Activated CD4-positive, alpha-beta memory T cell treated with anti-CD3 and anti-CD28 coated beads, Interleukin-2, amount 10 ng/mL, durations not matched to agents 7 days and 5 days (primary cell): ENCODE measurements at regions not wholly inside any gene's neighbourhood (a gene's known extent, or its start where the extent isn't known, plus 50 kb on each side); places are given as distances from the start of the nearest gene placed in this dataset.

Experiments
- CTCF ChIA-PET: fragments of 350-600 bp; sonication (Branson Sonifier 250); formaldehyde crosslinking; loops from one replicate; lab custom pipeline; 2021; ENCODE audit warnings: antibody characterized with exemption, inconsistent platforms; lab: Charles Lee
- POLR2A ChIA-PET: fragments of 350-600 bp; sonication (Branson Sonifier 250); formaldehyde crosslinking; loops from one replicate; lab custom pipeline; 2021; ENCODE audit warnings: antibody characterized with exemption; lab: Charles Lee
- DNase-seq: peaks from one replicate; pipeline ENCODE4 v3.0.0-alpha.2; 2020
- H3K27ac Mint-ChIP-seq: one replicate; pipeline ENCODE4 v1.8.0; 2021; ENCODE audit warnings: mild to moderate bottlenecking, mixed read lengths
- H3K27me3 Mint-ChIP-seq: one replicate; pipeline ENCODE4 v1.8.0; 2021; ENCODE audit warnings: mixed read lengths
- H3K36me3 Mint-ChIP-seq: one replicate; pipeline ENCODE4 v1.8.0; 2021; ENCODE audit warnings: low read depth, mixed read lengths
- H3K4me1 Mint-ChIP-seq: one replicate; pipeline ENCODE4 v1.8.0; 2021; ENCODE audit warnings: mixed read lengths
- H3K4me3 Mint-ChIP-seq: one replicate; pipeline ENCODE4 v1.8.0; 2021; ENCODE audit warnings: mild to moderate bottlenecking, mixed read lengths
- H3K9me3 Mint-ChIP-seq: one replicate; pipeline ENCODE4 v1.8.0; 2021; ENCODE audit warnings: mixed read lengths

DNA sequence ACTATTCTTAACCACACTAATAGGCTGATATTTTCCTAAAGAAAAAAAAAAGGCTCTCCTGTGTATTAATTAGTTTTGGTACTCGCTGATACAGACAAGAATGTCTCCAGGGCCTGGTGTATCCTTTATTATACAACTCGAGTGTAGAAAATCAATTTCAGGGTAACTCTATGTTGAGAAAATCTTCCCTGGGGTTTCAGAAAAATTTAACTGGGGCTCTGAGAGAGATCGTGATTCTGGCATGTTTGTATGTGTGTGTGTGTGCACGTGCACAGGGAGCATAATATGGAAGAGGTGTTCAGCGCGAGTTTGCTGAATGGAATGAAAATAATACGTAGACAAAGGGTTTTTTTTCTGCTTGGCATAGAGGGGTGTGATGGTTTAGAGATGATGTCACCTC lies 496.8 kb downstream of the GPAM start:
- Mint-ChIP-seq H3K4me1 (no peaks in the 10 kb centered on the region), H3K27me3 (no peaks in the 10 kb centered on the region), H3K9me3 (peaks cover 1% of the 10 kb centered on the region)

GRCh38 chr10:111698711-111699110 lies 484.9 kb downstream of the GPAM start:
- Mint-ChIP-seq H3K36me3 (no peaks in the 10 kb centered on the region), H3K27me3 (no peaks in the 10 kb centered on the region), H3K4me3 (no peak overlapping the region), H3K27ac (no peak overlapping the region), H3K9me3 (peaks cover 2% of the 10 kb centered on the region), H3K4me1 (no peaks in the 10 kb centered on the region)
- ChIA-PET POLR2A (no interaction called here), CTCF (no interaction called here)
- no peak for DNase-seq

More for the DNA sequence above, 496.8 kb downstream of the GPAM start:
- no peak for DNase-seq
- H3K36me3 Mint-ChIP-seq = no peaks in the 10 kb centered on the region
- H3K4me3 Mint-ChIP-seq = no peak overlapping the region
- ChIA-PET POLR2A (no interaction called here), CTCF (no interaction called here)
- no peak overlapping the region for H3K27ac Mint-ChIP-seq

- POLR2A ChIA-PET = no interaction called here
- CTCF ChIA-PET = no interaction called here
- Mint-ChIP-seq H3K4me3 (no peak overlapping the region), H3K27me3 (no peaks in the 10 kb centered on the region), H3K4me1 (no peaks in the 10 kb centered on the region), H3K27ac (no peak overlapping the region), H3K36me3 (no peaks in the 10 kb centered on the region), H3K9me3 (peaks cover 2% of the 10 kb centered on the region)
- no peak for DNase-seq
Observed at GRCh38 chr10:111703986-111704385, 479.6 kb downstream of the GPAM start.

DNA sequence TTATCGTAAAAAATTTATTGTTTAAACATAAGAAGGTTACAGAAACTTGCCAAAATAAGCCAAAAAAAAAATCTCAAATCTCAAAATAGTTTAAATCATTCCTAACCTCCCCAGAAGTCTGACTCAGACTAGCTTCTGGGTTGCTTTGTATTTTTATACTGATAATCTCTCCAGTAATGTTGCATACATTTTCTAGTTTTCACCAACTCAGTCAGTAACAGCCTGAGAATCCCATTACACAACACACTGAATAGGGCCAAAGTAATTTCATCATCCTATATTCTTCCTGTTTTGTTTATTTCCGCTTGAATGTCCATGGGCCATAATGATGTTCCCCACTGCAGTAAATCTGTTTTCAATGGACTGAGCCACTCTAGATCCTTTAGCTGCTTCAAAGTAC lies 478.5 kb downstream of the GPAM start:
- H3K4me3 Mint-ChIP-seq = no peak overlapping the region
- H3K27me3 Mint-ChIP-seq = no peaks in the 10 kb centered on the region
- H3K9me3 Mint-ChIP-seq = peaks cover 2% of the 10 kb centered on the region
- no peaks in the 10 kb centered on the region for H3K36me3 Mint-ChIP-seq
- ChIA-PET POLR2A (no interaction called here), CTCF (no interaction called here)
- no peaks in the 10 kb centered on the region for H3K4me1 Mint-ChIP-seq
- H3K27ac Mint-ChIP-seq = no peak overlapping the region
- no peak for DNase-seq

DNA sequence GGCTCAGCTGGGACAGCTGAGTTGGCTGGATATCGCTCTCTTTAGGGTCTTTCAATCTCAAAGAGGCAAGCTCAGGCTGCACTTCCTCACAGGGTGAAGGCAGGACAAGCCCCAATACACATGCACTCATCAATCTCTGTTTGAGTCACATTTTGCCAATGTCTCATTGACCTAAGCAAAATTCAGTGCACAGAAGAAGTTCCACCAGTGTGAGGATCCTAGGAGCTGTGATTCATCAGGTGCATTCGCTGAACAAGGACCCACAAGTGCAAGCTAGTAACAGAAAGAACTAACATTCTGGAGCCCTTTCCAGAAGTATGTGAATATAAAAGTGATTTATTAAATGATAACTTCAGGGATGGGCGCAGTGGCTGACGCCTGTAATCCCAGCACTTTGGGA lies 477.2 kb downstream of the GPAM start:
- Mint-ChIP-seq H3K4me3 (no peak overlapping the region), H3K27ac (no peak overlapping the region), H3K4me1 (no peaks in the 10 kb centered on the region), H3K27me3 (no peaks in the 10 kb centered on the region), H3K36me3 (no peaks in the 10 kb centered on the region), H3K9me3 (peaks cover under 1% of the 10 kb centered on the region)
- POLR2A ChIA-PET = no interaction called here
- DNase-seq = no peak
- CTCF ChIA-PET = no interaction called here

DNA sequence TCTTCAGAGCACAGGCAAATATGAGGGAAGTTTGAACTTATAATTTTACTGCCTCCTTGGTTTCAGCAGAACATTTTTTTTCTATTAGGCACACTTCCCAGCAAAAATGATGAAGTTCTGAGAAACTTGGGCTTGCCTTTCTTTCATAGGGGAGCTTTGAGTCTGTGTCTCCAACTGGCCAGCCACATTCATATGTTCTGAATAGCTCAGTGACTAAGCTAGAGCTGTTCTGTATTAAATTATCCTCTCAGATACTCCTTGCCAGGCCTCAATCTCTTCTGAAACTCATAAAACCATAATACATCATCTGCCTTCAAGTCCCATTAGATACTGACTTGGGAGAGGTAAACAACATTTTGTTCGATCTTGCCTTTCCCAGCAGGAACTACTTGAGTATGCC lies 476.5 kb downstream of the GPAM start:
- ChIA-PET POLR2A (no interaction called here), CTCF (interaction anchor here (0.6 kb wide), 1 partner anchor 244 kb away, joined by 5 read pairs; no protein-coding TSS in a partner anchor)
- H3K36me3 Mint-ChIP-seq = no peaks in the 10 kb centered on the region
- no peaks in the 10 kb centered on the region for H3K27me3 Mint-ChIP-seq
- DNase-seq = no peak
- no peak overlapping the region for H3K27ac Mint-ChIP-seq
- no peak overlapping the region for H3K4me3 Mint-ChIP-seq
- no peaks in the 10 kb centered on the region for H3K9me3 Mint-ChIP-seq
- H3K4me1 Mint-ChIP-seq = no peaks in the 10 kb centered on the region

DNA sequence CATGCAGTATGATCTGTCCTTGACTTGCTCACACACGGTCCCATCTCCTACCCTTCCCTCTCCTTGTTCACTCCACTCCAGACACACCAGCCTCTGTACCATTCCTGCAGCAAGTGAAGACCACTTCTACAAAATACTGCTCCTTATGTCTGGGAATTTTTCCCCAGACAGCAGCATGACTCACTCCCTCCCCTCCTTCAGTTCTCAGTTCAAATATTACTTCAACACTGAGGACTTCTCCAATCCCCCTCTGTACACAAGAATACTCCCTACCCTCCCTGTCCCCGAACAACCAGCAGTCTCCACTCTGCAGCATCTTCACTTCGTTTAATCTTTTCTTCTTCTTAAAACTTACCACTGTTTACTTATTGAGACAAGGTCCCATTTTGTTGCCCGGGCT lies 474.0 kb downstream of the GPAM start:
- Mint-ChIP-seq H3K9me3 (peaks cover 5% of the 10 kb centered on the region), H3K36me3 (no peaks in the 10 kb centered on the region), H3K27me3 (no peaks in the 10 kb centered on the region), H3K4me1 (no peaks in the 10 kb centered on the region), H3K4me3 (no peak overlapping the region), H3K27ac (no peak overlapping the region)
- ChIA-PET POLR2A (no interaction called here), CTCF (no interaction called here)
- DNase-seq = no peak

DNA sequence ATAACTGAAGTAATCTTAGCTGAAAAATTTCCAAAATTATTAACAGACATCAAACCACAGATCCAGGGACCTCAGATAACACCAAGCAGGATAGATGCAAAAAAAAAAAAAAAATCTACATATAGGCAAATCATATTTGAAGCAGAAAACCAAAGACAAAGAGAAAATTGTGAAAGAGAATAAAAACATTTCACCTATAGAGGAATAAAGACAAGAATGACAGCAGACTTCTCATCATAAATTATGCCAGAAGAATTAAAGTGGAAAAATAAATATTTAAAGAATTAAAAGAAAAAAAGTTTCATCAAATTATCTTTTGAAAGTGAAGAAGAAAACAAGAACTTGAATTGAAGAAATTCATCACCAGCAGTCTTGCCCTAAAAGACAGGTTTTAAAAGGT lies 467.5 kb downstream of the GPAM start:
- DNase-seq = no peak
- peaks cover 18% of the 10 kb centered on the region for H3K9me3 Mint-ChIP-seq
- H3K4me3 Mint-ChIP-seq = no peak overlapping the region
- POLR2A ChIA-PET = no interaction called here
- no peaks in the 10 kb centered on the region for H3K4me1 Mint-ChIP-seq
- CTCF ChIA-PET = no interaction called here
- H3K27ac Mint-ChIP-seq = no peak overlapping the region
- no peaks in the 10 kb centered on the region for H3K36me3 Mint-ChIP-seq
- H3K27me3 Mint-ChIP-seq = no peaks in the 10 kb centered on the region

- no peak overlapping the region for H3K27ac Mint-ChIP-seq
- H3K4me1 Mint-ChIP-seq = no peaks in the 10 kb centered on the region
- ChIA-PET POLR2A (no interaction called here), CTCF (no interaction called here)
- no peaks in the 10 kb centered on the region for H3K9me3 Mint-ChIP-seq
- H3K27me3 Mint-ChIP-seq = no peaks in the 10 kb centered on the region
- DNase-seq = no peak
- no peak overlapping the region for H3K4me3 Mint-ChIP-seq
- no peaks in the 10 kb centered on the region for H3K36me3 Mint-ChIP-seq
Observed at GRCh38 chr10:111724121-111724520, 459.4 kb downstream of the GPAM start.

DNA sequence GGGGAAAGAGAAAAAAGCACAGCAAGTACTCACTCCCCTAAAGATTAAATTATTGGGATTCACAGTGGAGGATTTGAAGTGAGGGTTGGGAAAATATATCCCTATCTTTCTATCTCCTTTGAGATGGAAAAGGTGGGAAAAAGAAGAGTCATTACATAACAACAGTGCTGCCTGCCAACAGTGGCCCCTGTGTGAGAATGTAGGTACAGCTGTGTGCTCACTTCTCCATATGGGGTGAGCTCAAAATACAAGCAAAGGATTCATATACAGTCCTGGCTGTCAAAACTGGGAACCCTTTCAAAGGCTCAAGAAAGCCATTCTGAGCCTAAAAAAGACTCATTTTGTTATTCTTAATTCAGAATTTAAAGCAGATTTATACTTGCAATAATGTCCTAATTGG lies 458.5 kb downstream of the GPAM start:
- Mint-ChIP-seq H3K4me3 (no peak overlapping the region), H3K27ac (no peak overlapping the region), H3K4me1 (no peaks in the 10 kb centered on the region), H3K27me3 (no peaks in the 10 kb centered on the region), H3K36me3 (no peaks in the 10 kb centered on the region), H3K9me3 (no peaks in the 10 kb centered on the region)
- CTCF ChIA-PET = no interaction called here
- no peak for DNase-seq
- POLR2A ChIA-PET = no interaction called here

GRCh38 chr10:111732166-111732785 lies 451.3 kb downstream of the GPAM start:
- ChIA-PET CTCF (no interaction called here), POLR2A (no interaction called here)
- no peak overlapping the region for H3K4me3 Mint-ChIP-seq
- no peaks in the 10 kb centered on the region for H3K27me3 Mint-ChIP-seq
- H3K9me3 Mint-ChIP-seq = no peaks in the 10 kb centered on the region
- H3K27ac Mint-ChIP-seq = no peak overlapping the region
- H3K4me1 Mint-ChIP-seq = no peaks in the 10 kb centered on the region
- no peak for DNase-seq
- no peaks in the 10 kb centered on the region for H3K36me3 Mint-ChIP-seq

DNA sequence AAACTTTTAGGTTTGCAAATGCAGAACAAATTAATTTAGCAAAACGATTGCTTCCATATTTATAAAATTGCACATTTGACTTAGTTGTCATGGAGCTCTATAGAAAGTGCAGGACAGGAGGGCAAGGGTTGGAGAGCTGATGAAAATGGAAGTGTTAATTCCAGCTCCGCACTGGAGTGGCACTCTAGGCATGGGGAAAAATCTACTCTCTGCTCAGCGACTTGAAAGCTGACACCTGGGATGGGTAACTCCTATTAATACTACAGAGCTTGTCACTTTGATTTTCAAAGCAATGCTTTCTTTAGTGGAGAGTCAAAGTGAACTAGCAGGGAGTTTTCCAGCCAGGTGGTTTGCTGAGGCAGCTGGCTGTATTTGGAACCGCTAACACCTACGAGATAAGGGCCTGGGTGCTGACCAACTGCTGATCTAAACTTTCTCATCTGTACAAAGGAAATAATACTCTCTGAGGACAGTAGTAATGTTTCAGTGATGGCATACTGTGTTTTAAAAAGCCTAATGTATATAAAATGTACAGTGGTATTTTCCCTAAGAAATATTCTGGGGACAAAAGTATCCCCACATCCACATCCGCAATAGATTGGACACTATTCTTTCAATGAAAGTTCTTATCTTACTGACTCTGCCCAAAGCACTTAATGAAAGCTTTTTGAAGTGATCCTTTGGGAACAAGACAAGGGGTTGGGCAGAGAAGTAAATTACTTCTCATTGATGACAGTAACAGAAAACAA lies 444.3 kb downstream of the GPAM start:
- no peak overlapping the region for H3K4me3 Mint-ChIP-seq
- no peaks in the 10 kb centered on the region for H3K27me3 Mint-ChIP-seq
- ChIA-PET CTCF (no interaction called here), POLR2A (no interaction called here)
- no peak overlapping the region for H3K27ac Mint-ChIP-seq
- DNase-seq = no peak
- H3K9me3 Mint-ChIP-seq = no peaks in the 10 kb centered on the region
- H3K36me3 Mint-ChIP-seq = no peaks in the 10 kb centered on the region
- H3K4me1 Mint-ChIP-seq = no peaks in the 10 kb centered on the region

- H3K9me3 Mint-ChIP-seq = no peaks in the 10 kb centered on the region
- ChIA-PET POLR2A (no interaction called here), CTCF (no interaction called here)
- H3K27me3 Mint-ChIP-seq = no peaks in the 10 kb centered on the region
- H3K4me3 Mint-ChIP-seq = no peak overlapping the region
- H3K4me1 Mint-ChIP-seq = no peaks in the 10 kb centered on the region
- no peak for DNase-seq
- H3K36me3 Mint-ChIP-seq = no peaks in the 10 kb centered on the region
- H3K27ac Mint-ChIP-seq = no peak overlapping the region
Observed at GRCh38 chr10:111739874-111740139, 443.8 kb downstream of the GPAM start.

GRCh38 chr10:111745982-111746381 lies 437.6 kb downstream of the GPAM start:
- ChIA-PET CTCF (no interaction called here), POLR2A (no interaction called here)
- H3K4me1 Mint-ChIP-seq = no peaks in the 10 kb centered on the region
- H3K9me3 Mint-ChIP-seq = no peaks in the 10 kb centered on the region
- H3K27ac Mint-ChIP-seq = no peak overlapping the region
- H3K27me3 Mint-ChIP-seq = no peaks in the 10 kb centered on the region
- DNase-seq = no peak
- H3K4me3 Mint-ChIP-seq = no peak overlapping the region
- no peaks in the 10 kb centered on the region for H3K36me3 Mint-ChIP-seq
